ENCODE measurements at regions not wholly inside any gene's neighbourhood (a gene's known extent, or its start where the extent isn't known, plus 50 kb on each side); places are given as distances from the start of the nearest gene placed in this dataset.
"Not testable (repeated sequence)": the region's sequence is repeated elsewhere in the genome, so short reads cannot be mapped to it uniquely, and the experiment has no call there.

DNA sequence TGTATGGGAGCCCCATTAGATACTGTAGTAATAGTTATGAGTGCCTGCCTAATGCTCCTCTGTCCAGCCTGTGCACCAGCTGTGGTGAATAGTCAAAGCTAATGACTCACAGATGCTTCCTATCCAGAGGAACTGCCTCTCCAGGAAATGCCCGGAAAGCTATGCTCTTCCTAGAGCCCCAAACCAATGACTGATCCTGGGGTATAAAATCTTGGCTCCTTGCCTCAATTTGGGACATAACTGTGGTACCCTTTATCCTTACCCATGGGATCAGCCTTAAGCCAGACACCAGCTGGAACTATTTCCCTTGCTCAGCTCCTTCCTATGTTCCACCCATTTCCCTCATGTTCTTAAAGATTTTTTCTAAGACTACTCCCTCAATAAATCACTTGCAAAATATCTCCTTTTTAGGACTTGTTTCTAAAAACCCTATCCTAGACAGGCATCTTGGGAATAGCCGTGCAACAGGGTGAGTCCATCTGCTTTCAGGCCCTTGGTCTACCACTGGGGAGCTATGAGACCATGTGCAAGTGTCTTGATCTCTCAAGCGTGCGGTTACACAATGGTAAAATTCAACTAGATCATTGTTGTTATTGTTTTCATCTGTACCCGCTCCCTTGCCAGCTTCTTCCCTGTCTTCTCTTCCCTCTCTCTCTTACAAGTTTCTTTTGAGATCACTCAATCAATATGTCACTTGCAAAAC is 283.7 kb downstream of the BTBD3 start:
- DNase-seq (ENCODE audit: low read depth, low spot score) = no peak

DNA sequence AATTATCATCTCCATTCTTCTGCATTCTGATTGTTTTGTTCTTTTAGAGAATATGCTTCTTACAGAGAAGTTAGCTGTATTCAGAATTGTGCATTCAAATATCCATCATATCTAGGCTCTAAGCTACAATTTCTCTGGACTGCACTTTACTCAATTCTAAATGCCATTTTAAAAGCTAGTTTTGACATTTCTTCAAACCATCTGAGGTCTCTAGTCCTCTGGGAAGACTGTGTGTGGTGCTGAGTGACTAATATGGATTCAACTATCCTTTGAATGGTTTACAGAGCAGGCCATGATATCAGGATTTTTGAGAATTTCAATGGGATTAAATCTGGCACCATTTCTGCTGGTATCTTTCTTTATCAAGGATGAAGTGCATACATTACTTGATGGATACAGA is 285.7 kb downstream of the BTBD3 start:
- no peak for DNase-seq (ENCODE audit: low read depth, low spot score)

DNA sequence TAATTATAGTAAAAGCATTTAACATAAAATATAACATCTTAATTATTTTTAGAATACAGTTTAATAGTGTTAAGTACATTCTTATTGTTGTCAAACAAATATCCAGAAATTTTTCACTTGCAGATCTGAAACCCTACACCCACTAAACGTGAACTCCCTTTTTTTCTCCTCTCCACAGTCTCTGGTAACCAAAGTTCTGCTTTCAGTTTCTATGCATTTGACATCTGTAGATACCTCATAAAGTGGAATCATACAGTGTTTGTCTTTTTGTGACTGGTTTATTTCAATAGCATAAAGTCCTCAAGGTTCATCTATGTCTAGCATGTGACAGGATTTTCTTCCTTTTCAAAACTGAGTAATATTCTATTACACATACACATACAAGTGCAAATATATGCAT is 286.3 kb downstream of the BTBD3 start:
- no peak for DNase-seq (ENCODE audit: low read depth, low spot score)

DNA sequence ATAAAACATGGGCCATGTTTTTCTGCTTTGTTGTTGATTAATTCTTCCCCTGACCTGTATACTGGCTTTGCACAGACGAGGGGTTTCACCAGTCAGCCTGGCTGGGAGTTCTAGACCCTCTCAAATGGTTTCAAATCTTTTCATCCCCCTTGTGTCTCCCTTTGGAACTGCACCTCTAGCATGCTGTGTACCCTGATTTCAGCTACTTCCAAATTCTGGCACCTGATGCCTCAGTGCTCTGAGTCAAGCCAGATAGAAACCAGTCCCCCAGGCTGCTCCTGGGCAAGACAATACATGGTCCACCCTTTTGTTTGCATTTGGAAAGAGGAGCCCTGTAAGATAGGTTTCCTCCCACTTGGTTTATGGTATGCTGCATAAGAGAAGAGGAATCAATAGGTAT is 290.2 kb downstream of the BTBD3 start:
- DNase-seq (ENCODE audit: low read depth, low spot score) = no peak

DNA sequence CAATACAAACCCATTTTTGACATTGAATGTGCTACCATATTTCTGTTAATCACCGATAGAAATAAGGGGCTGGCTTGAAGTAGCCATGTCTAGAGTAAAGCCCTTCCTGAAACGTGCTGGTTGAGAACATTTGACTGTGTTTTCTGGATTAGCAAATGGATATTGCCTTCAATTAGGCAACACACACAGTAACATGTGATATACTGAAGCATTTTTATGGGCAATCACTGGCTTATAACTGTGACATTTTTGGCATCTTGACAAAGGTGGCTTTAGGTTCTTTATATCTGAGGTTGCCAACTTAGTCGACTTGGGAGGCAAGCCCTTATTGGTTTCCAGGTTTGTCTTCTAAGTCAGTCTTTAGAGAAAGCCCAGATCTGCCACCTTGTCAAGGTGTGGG is 292.9 kb downstream of the BTBD3 start:
- no peak for DNase-seq (ENCODE audit: low read depth, low spot score)

DNA sequence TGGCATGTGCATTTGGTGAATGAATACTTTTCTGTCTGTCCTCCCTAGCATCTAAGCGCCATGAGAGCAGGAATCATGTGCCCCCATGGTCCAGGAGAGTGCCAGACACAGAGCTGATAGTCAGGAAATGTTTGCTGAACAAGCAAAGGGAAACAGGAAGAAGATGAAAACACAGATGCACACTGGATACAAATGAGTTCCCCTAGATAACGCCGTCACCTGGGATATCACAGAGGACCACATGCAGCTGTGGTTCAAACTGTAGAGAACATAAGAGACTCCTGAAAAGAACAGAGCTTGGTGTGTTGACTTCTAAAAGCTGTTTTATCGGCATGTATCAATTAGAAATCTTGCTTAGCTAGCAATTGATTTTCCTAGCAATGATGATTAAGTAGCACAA is 293.7 kb downstream of the BTBD3 start:
- no peak for DNase-seq (ENCODE audit: low read depth, low spot score)

DNA sequence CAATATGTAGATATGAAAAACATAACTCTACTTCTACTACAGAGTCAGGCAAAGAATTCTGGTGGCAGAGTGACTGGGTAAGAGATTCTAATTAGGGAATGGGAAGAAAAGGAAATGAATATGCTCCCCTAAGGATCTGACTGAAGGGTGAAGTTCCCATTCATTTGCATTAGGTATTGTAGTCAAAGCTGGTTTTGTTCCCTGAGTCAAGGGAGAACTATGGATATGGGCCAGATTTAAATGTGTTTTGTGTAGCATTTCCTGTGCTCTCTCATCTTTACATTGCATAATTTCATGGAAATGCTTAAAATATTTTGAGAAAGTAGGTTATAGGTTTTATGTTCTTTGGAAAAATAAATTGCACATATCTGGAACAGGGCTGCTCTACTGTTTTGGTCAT is 299.7 kb downstream of the BTBD3 start:
- DNase-seq (ENCODE audit: low read depth, low spot score) = no peak

DNA sequence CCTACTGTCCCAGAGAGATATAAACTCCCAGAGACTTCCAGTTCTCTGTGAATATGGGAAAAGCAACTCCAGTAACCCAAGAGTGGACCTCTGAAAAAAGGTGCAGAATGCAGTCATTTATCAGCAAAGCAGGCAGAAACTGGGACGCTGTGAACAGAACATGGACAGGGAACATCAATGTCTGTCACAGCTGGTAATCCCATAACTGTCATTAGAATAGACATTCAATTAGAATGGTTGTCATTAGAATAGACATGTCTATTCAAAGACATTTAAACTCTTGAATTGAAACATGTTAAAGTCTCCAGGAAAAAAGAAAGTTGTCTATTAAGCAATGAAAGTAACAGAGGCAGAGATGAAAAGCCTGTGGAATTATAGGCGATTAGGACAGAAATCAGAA is 302.1 kb downstream of the BTBD3 start:
- DNase-seq (ENCODE audit: low read depth, low spot score) = no peak

DNA sequence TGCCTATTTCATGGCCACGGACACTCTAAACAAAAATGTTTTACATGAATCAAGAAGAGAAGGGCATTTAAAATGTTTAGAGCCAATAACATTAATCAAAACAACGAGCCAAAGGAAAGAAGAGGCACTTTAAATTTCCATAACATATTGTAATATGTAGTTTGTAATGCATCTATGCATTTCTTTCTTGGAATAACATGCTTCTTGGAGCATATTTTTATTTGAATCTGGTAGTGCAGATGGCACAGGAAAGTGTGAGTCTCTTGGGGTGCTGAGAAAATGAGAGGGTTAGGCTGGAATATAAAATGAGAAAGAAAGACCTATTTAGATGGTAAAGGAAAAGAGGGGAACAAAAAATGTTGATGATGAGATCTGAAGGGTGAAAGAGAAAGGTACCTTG is 305.4 kb downstream of the BTBD3 start:
- no peak for DNase-seq (ENCODE audit: low read depth, low spot score)

DNA sequence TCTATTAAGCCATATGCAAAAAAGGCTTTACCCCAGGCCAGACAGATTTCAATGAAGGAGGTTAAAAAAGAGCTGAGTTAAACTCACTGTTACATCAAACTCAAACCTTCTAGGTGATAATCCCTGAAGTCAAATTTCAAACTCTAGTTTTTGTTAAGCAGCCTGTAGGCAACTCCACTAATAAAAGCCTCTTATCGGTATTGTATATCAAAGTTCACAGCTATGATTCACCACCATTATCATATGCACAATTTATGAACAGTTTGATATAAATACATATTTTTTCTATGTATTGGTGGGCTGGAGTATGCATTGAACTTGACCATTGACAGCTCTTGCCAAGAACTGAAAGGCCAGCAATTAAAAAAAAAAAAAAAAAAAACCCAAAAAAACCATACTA is 308.2 kb downstream of the BTBD3 start:
- DNase-seq (ENCODE audit: low read depth, low spot score) = no peak

DNA sequence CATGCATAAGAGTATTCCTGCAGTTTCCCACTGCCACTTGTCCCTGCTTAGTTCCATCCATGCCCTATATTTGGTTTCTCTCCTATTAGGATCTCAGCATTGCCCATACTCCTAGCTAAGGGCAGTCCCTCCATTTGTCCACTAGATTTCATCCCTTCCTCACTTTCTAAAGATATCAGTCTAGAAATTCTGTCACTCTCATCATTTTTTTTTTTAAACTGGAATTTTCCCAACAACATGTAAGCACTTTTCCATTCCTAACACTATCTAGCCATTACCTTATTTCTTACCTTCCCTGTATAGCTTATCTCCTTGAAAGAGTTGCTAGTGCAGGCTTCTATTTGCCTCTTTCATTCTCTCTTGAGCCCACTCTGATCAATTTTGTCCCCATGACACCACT is 312.2 kb downstream of the BTBD3 start:
- no peak for DNase-seq (ENCODE audit: low read depth, low spot score)

DNA sequence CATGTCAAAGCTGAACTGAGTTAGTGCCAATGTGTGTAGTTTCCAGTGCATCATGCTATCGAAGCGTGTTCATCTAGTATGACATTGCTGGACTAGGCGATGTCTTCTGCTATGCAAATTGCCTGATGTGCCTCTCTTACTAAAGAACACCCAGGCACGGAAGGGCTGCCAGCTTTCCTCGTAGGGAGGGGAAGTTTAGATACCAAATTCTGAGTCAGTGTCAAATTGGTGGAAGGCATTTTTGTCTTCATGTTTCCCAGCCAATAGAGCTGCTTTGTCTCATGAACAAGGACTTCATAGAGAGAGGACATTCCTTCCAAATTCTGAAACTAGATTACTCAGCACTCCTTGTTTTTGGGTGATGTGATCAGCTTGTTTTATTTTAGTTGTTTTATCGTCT is 320.1 kb downstream of the BTBD3 start:
- DNase-seq (ENCODE audit: low read depth, low spot score) = no peak

DNA sequence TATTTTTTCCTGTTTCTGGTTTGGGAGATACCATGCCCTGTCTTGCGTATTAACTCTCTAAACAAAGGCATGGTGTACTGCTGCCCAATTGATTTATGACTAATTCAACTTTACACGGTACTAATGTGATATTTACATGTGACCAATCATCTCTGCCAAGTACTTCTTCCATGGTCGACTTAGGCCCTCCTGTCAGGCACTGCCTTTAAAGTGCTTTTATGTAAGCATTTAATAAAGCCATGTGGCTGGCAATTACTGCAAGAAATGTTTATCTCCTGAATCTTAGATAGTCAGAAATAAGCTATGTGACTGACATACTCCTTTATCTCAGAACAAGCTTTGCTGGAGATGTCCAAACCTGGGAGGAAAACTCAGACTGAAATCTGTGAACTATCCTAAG is 323.4 kb downstream of the BTBD3 start:
- DNase-seq (ENCODE audit: low read depth, low spot score) = no peak

DNA sequence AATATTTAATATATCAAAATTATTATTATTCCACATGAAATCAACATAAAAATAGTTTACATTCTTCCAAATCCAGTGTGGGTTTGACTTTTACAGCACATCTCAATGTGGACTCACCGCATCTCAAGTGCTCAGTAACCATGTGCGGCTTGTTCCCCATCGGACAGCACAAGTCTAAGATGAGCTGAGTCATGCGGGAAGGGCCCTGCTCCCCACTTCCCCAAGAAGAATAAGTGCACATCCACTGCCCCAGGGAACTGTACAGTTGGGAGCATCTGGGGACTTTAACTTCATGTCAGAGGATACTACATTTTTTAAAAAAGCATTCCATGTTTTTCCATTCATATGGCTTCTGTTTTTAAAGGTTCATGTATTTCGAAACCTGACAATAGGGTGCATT is 325.6 kb downstream of the BTBD3 start:
- DNase-seq (ENCODE audit: low read depth, low spot score) = no peak

DNA sequence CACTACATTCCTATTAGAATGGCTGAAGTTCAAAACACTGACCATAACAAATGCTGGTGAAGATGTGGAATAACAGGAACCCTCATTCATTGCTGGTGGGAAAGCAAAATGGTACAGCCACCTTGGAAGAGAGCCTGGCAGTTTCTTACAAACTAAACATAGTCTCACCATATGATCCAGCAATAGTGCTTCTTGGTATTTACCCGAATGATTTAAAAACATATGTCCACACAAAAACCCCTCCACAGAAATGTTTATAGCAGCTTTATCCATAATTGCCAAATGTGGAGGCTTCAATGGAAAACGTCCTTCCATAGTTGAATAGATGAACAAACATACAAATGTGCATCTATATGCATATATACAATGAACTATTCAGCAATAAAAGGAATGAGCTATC is 330.8 kb downstream of the BTBD3 start:
- no peak for DNase-seq (ENCODE audit: low read depth, low spot score)

DNA sequence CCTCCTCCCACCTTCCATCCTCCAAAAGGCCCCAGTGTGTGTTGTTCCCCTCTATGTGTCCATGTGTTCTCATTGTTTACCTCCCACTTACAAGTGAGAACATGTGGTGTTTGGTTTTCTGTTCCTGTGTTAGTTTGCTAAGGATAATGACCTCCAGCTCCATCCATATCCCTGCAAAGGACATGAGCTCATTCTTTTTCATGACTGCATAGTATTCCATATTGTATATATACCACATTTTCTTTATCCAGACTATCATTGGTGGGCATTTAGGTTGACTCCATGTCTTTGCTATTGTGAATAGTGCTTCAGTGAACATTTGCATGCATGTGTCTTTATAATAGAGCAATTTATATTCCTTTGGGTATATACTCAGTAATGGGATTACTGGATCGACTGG is 333.0 kb downstream of the BTBD3 start:
- not testable (repeated sequence) for DNase-seq (ENCODE audit: low read depth, low spot score)

DNA sequence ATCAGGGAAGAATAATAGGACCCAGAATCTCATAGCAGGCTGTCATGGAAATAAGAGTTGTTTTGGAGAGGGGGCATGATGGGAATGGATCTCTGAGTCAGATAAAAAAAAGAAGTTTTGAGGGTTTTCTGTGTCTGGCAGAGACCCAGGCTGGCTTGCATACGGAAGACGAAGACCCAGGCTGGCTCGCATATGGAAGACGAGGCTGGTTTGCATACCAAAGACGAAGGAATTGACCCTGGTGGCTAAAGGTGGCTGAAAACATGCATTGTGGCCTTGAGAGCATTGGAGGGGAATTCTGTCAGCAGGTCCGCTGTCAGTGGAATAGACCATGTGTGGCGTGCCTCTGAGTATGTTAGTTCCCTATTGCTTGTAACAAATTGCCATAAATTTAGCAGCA is 335.1 kb downstream of the BTBD3 start:
- DNase-seq (ENCODE audit: low read depth, low spot score) = no peak

DNA sequence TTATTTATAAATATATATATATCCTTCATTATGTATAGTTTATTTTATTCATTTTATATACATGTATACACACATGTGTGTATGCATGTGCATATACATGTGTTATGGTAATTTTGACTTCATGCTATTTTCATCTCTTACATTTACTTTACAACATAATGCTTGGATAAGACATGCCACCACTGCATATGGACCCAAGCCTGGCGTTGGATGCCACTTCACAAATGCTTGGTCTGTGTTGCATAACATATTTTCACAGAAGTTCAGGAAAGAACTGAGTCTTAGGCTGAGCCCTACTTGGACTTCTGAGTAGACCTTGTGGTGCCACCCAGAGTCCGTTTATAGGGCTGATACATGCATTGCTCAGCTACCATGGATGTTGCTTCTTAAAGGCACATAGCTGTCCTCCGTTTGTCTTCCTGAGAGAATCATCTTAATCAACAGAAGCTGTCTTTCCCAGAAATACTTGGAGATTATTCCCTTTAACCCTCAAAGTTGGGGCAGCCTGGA is 337.8 kb downstream of the BTBD3 start:
- no peak for DNase-seq (ENCODE audit: low read depth, low spot score)

DNA sequence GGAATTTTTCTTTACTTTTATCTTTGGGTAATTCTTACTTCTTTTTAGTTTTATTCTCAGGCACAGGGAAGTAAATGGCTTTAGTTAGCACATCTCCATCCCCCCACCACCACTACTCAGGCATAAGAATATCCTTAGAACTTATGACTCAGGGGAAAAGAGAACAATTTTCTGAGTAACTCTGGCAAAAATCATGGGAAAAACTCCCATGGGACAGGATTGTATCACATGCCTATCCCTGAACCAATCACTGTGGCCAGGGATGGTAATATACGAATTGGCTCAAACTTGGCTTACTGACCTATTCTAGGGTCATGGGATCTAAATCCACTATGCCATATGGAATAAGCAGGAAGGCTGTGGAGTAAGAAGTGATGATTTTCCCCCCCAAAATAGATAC is 339.1 kb downstream of the BTBD3 start:
- no peak for DNase-seq (ENCODE audit: low read depth, low spot score)

DNA sequence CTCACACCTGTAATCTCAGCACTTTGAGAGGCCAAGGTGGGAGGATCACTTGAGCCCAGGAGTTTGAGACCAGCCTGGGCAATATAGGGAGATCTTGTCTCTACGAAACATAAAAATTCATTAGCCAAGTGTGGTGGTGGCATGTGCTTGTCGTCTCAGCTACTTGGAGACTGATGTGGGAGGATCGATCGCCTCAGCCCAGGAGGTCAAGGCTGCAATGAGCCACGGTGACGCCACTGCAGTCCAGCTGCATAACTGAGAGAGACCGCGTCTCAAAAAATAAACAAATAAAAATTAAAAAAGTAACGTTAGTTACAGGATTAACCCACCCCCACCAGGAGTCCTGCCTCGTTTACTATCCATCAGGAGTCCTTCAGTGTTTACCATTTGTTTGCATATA is 345.1 kb downstream of the BTBD3 start:
- no peak for DNase-seq (ENCODE audit: low read depth, low spot score)

DNA sequence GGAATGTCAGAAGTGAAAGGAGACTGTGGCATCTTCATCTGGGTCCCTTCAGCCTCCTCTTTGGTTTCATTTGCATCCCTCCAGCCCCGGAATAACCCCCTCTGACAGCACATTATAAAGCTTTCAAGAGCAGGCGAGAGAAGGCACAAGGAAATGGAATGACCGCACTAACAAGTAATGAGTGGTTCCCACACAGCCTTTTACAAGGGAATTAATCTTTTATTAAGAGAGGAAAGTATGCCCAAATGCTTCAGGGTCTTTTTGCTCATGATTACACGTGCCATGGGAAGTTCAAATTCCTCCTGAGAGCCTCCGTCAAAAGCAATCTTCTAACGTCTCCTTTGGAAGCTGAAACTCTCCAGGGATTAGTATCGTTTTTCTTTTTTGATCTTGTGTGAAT is 347.0 kb downstream of the BTBD3 start:
- no peak for DNase-seq (ENCODE audit: low read depth, low spot score)

DNA sequence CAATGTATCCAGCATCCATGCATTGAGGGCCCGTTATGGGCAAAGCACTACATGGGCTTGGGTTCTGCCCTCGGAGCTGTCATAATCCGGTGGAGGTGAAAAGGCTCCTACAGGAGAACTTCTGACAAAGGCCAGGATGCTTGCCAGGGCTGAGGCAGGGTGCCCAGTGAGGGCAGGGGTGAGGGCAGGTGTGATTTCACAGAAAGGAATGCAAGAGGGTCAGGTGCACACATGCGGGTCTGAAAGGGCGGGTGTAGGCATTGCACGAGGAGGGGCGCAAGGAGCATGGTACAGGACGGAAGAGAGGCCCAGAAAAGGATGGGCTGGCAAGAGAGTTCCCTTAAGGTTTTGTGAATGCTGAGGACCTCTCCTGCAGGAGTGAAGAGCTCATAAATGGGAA is 348.0 kb downstream of the BTBD3 start:
- no peak for DNase-seq (ENCODE audit: low read depth, low spot score)

DNA sequence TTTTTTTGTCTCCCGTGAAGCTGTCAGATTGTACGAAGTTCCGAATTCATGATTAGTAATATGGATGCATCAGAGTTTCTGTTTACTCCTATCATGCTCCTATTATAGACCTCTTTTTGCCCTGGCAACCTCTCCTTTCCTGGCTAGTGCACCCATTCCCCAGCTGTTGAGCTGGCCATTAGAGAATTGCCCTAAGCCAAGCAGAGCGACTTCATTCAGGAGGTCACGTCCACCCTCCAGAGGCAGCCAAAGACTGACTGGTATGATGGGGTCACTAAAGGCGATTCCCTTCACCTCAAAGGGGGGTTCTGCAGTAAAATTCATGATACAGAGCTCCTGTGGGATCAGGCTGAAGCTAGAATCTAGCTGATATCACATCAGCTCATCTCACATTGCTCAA is 351.9 kb downstream of the BTBD3 start:
- no peak for DNase-seq (ENCODE audit: low read depth, low spot score)

DNA sequence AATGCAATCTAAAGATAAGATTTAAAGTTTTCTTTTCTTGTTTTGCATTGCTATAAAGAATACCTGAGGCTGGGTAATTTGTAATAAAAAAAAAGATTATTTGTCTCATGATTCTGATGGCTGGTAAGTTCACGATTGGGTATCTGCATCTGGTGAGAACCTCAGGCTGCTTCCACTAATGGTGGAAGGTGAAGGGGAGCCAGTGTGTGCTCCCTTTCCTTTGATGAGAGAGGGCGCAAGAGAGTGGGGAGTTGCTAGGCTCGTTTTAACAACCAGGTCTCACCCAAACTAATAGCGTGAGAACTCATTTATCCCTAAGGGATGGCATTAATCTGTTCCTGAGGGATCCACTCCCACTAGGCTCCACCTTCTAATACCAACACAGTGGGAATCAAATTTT is 353.2 kb downstream of the BTBD3 start:
- no peak for DNase-seq (ENCODE audit: low read depth, low spot score)
